Osteoblast (primary cell): ENCODE measurements at regions not wholly inside any gene's neighbourhood (a gene's known extent, or its start where the extent isn't known, plus 50 kb on each side); places are given as distances from the start of the nearest gene placed in this dataset.

Experiments used
- DNase-seq: peaks from one replicate; pipeline ENCODE4 v3.0.0; 2011; ENCODE audit warnings: low spot score, mixed read lengths; ENCODE audit not compliant: insufficient read length; ENCODE audit errors: missing footprints
- H2AFZ ChIP-seq: 2 replicates; pipeline ENCODE4 v1.6.0; 2011; ENCODE audit warnings: mild to moderate bottlenecking, low read length
- H3K27ac ChIP-seq: 2 replicates; pipeline ENCODE4 v1.5.1; 2011; ENCODE audit warnings: mild to moderate bottlenecking, low read depth, low read length, moderate library complexity
- H3K27me3 ChIP-seq: 2 replicates; pipeline ENCODE4 v1.6.0; 2012; ENCODE audit warnings: mild to moderate bottlenecking, control low read depth, inconsistent platforms, low read length, moderate library complexity; ENCODE audit not compliant: insufficient read depth
- H3K36me3 ChIP-seq: 2 replicates; pipeline ENCODE4 v1.5.1; 2011; ENCODE audit warnings: mild to moderate bottlenecking, low read length, control low read depth, moderate library complexity; ENCODE audit not compliant: insufficient read depth
- H3K4me1 ChIP-seq: 2 replicates; pipeline ENCODE4 v1.5.1; 2011; ENCODE audit warnings: mild to moderate bottlenecking, low read length, control low read depth, moderate library complexity; ENCODE audit not compliant: insufficient read depth
- H3K4me2 ChIP-seq: 2 replicates; pipeline ENCODE4 v1.6.0; 2011; ENCODE audit warnings: mild to moderate bottlenecking, low read length; ENCODE audit not compliant: insufficient read depth
- H3K4me3 ChIP-seq: fragments of 200-600 bp; sonication (generic); 3 replicates; pipeline ENCODE4 v1.5.1; 2012; ENCODE audit warnings: mild to moderate bottlenecking, low read length, inconsistent platforms; ENCODE audit not compliant: insufficient read depth
- H3K79me2 ChIP-seq: 2 replicates; pipeline ENCODE4 v1.6.0; 2012; ENCODE audit warnings: mild to moderate bottlenecking, low read length, control low read depth, inconsistent platforms; ENCODE audit not compliant: insufficient read depth
- H3K9me3 ChIP-seq: 2 replicates; pipeline ENCODE4 v1.5.1; 2011; ENCODE audit warnings: low read depth, low read length, control low read depth
- H4K20me1 ChIP-seq: 2 replicates; pipeline ENCODE4 v1.6.0; 2012; ENCODE audit warnings: mild to moderate bottlenecking, low read length, control low read depth; ENCODE audit not compliant: insufficient read depth
- TF ChIP-seq, protein P1 (sequence below): IDR thresholded peaks from 2 replicates; pipeline ENCODE4 v1.5.1; 2011; ENCODE audit warnings: mild to moderate bottlenecking, low read depth, low read length, moderate library complexity; ENCODE audit errors: extremely low read depth

DNA sequence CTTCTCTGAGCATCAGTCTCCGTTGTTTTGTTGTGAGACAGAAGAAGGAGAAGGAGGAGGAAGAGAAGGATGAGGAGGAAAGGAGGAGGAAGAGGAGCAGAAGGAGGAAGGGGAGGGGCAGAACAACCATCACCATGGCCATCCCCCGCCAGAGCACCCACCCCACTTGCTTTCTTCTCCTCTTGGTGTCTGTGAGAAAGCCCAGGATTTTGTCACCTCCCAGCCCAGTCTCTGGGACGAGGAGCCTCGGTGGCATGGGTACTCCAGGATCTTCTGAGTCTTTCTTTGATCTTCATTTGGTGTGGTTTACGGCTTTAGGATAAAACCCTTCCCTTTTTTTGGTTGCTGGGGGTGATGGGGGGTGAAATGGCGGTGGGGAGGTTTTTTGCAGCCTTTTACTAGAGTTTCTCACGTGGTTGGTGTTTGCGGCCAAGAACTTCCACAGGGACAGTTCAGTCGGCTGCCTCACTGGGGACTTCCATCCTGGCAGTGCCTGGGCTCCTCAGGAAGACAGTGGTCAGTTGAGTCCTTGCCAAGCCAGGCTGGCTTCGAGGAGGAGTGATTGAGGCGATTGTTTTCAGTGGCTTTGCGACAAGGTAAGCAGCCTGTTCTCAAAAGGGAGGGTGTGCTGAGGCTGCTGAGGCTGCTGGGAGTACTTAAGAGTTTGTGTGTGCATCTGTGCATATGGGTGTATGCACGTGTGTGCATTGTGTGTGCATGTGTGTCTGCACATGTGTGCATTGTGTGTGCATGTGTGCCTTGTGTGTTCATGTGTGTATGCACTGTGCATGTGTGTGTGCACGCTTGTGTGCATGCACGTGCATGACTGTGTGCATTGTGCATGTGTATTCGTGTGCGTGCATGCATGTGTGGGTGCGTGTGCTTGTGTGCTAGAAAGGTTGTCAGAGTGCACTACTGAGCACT, 567.5 kb downstream of the TBC1D22A start:
- Histone ChIP-seq H3K9me3 (no peaks in the 10 kb centered on the region), H3K4me1 (peaks cover 28% of the 10 kb centered on the region), H2AFZ (peak overlapping the region; percentile 21), H3K4me3 (no peak overlapping the region), H3K4me2 (peak overlapping the region; percentile 67), H4K20me1 (no peaks in the 10 kb centered on the region), H3K36me3 (no peaks in the 10 kb centered on the region), H3K27ac (no peak overlapping the region), H3K27me3 (no peaks in the 10 kb centered on the region), H3K79me2 (no peaks in the 10 kb centered on the region)
- TF ChIP-seq, protein P1, sequence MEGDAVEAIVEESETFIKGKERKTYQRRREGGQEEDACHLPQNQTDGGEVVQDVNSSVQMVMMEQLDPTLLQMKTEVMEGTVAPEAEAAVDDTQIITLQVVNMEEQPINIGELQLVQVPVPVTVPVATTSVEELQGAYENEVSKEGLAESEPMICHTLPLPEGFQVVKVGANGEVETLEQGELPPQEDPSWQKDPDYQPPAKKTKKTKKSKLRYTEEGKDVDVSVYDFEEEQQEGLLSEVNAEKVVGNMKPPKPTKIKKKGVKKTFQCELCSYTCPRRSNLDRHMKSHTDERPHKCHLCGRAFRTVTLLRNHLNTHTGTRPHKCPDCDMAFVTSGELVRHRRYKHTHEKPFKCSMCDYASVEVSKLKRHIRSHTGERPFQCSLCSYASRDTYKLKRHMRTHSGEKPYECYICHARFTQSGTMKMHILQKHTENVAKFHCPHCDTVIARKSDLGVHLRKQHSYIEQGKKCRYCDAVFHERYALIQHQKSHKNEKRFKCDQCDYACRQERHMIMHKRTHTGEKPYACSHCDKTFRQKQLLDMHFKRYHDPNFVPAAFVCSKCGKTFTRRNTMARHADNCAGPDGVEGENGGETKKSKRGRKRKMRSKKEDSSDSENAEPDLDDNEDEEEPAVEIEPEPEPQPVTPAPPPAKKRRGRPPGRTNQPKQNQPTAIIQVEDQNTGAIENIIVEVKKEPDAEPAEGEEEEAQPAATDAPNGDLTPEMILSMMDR, result no peak
- DNase-seq, result no peak

DNA sequence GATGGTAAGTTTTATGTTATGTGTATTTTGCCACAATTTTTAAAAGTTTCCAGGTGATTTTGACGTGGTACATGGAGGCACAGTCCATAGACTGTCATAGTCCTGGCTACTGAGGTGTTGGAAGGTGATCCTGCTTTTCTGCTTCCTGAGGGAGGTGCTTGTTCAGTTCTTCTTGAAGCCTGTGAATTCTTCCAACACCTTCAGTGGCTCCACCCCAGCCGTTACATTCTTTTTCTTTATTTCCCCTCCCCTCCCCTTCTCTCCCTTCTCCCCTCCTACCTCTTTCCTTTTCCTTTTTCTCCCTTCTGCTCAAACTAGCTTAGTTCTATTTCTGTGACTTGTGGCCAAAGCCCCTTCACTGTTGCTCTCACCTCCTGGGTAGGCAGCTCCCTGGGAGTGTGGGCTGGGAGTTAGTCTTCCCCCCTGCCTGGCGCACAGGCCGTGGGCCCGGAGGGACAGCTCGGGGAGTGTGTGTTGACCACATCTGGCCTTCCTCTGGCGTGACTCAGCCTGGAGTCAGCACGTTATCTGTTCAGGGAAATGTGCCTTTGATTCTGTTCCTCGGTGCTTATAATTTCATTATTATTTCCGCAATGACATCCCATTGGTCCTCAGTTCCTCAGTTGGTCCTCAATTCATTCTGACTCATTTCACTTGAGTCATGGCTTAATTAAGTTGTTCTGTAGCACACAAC, 566.2 kb downstream of the TBC1D22A start:
- H3K36me3 ChIP-seq, result no peaks in the 10 kb centered on the region
- H4K20me1 ChIP-seq, result no peaks in the 10 kb centered on the region
- H3K79me2 ChIP-seq, result no peaks in the 10 kb centered on the region
- TF ChIP-seq, protein P1, result no peak
- peak overlapping the region; percentile 69 for H3K27ac ChIP-seq
- peak overlapping the region; percentile 47 for H2AFZ ChIP-seq
- H3K9me3 ChIP-seq, result no peaks in the 10 kb centered on the region
- H3K4me1 ChIP-seq, result peaks cover 28% of the 10 kb centered on the region
- H3K27me3 ChIP-seq, result no peaks in the 10 kb centered on the region
- peak overlapping the region; percentile 67 for H3K4me2 ChIP-seq
- peak; percentile 94 for DNase-seq
- H3K4me3 ChIP-seq, result peak overlapping the region; percentile 6

DNA sequence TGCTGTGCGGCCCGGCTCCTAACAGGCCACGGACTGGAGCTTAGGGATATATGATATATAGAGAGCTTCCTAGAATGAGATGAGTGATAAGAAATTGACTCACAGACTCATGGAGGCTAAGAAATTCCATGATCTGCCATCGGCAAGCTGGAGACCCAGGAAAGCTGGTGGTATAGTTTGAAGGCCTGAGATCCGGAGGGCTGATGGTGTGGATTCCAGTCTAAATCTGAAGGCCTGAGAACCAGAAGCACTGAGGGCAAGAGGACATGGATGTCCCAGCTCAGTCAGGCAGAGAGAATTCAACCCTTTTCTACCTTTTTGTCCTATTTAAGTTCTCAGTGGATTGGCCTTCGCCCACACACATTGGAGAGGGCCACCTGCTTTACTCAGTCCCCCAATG, 564.8 kb downstream of the TBC1D22A start:
- H3K27ac ChIP-seq, result no peak overlapping the region
- no peak overlapping the region for H3K4me3 ChIP-seq

More for the DNA sequence above, 564.8 kb downstream of the TBC1D22A start:
- TF ChIP-seq, protein P1, result no peak
- no peak overlapping the region for H3K4me2 ChIP-seq
- H4K20me1 ChIP-seq, result no peaks in the 10 kb centered on the region
- DNase-seq, result no peak
- H3K4me1 ChIP-seq, result peaks cover 28% of the 10 kb centered on the region
- no peaks in the 10 kb centered on the region for H3K27me3 ChIP-seq
- no peaks in the 10 kb centered on the region for H3K36me3 ChIP-seq
- no peaks in the 10 kb centered on the region for H3K9me3 ChIP-seq
- no peaks in the 10 kb centered on the region for H3K79me2 ChIP-seq
- H2AFZ ChIP-seq, result no peak overlapping the region
